ENCODE measurements at regions not wholly inside any gene's neighbourhood (a gene's known extent, or its start where the extent isn't known, plus 50 kb on each side); places are given as distances from the start of the nearest gene placed in this dataset.
"Not testable (repeated sequence)": the region's sequence is repeated elsewhere in the genome, so short reads cannot be mapped to it uniquely, and the experiment has no call there.

GRCh38 chr1:157335056-157335455 lies 196.9 kb upstream of the ETV3 start:
- no peak for DNase-seq
- no peaks in the 10 kb centered on the region for H3K36me3 ChIP-seq (ENCODE audit: low read depth, missing control alignments)
- no peak overlapping the region for H3K4me3 ChIP-seq
- 76 to 82% methylated on average over 2 of the region's 2 CpGs for WGBS, 2 donors
- no peaks in the 10 kb centered on the region for H3K4me1 ChIP-seq
- H3K27me3 ChIP-seq: no peaks in the 10 kb centered on the region
- no peaks in the 10 kb centered on the region for H3K9me3 ChIP-seq
- intact Hi-C loops (cut with DNase I; ENCODE audit: low total_unique reads): no loop called here
- no peak overlapping the region for H3K27ac ChIP-seq
- TF ChIP-seq POLR2A (IDR thresholded peaks at IDR 0.05): no peak
- TF ChIP-seq, protein P1, sequence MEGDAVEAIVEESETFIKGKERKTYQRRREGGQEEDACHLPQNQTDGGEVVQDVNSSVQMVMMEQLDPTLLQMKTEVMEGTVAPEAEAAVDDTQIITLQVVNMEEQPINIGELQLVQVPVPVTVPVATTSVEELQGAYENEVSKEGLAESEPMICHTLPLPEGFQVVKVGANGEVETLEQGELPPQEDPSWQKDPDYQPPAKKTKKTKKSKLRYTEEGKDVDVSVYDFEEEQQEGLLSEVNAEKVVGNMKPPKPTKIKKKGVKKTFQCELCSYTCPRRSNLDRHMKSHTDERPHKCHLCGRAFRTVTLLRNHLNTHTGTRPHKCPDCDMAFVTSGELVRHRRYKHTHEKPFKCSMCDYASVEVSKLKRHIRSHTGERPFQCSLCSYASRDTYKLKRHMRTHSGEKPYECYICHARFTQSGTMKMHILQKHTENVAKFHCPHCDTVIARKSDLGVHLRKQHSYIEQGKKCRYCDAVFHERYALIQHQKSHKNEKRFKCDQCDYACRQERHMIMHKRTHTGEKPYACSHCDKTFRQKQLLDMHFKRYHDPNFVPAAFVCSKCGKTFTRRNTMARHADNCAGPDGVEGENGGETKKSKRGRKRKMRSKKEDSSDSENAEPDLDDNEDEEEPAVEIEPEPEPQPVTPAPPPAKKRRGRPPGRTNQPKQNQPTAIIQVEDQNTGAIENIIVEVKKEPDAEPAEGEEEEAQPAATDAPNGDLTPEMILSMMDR (IDR thresholded peaks at IDR 0.05): no peak

DNA sequence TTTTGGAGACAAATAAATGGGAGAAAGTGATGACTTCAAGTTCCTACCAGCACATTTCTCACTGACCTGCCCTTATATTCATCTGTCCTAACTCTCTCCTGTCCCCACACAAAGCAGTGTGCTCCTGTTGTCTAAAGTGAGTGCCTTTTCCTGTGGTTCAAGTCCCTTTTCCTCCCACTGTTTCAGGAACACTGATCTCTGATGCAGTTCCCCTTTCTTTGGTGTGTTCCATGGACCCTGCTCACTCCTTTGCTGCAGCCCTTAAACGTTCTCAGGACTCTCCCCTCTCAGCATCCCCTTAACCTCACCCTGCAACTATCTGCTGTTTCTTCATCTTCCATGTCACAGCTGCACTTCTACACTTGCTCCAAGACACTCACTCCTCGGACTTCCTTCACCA lies 195.8 kb upstream of the ETV3 start:
- intact Hi-C loops (cut with DNase I; ENCODE audit: low total_unique reads): no loop called here
- no peak for DNase-seq
- Histone ChIP-seq H3K36me3 (ENCODE audit: low read depth, missing control alignments) (no peaks in the 10 kb centered on the region), H3K4me3 (no peak overlapping the region), H3K4me1 (no peaks in the 10 kb centered on the region), H3K9me3 (no peaks in the 10 kb centered on the region), H3K27ac (no peak overlapping the region), H3K27me3 (no peaks in the 10 kb centered on the region)
- 64 to 69% methylated on average over 2 of the region's 2 CpGs for WGBS, 2 donors
- TF ChIP-seq, protein P1 (IDR thresholded peaks at IDR 0.05): no peak
- no peak for TF ChIP-seq POLR2A (IDR thresholded peaks at IDR 0.05)

DNA sequence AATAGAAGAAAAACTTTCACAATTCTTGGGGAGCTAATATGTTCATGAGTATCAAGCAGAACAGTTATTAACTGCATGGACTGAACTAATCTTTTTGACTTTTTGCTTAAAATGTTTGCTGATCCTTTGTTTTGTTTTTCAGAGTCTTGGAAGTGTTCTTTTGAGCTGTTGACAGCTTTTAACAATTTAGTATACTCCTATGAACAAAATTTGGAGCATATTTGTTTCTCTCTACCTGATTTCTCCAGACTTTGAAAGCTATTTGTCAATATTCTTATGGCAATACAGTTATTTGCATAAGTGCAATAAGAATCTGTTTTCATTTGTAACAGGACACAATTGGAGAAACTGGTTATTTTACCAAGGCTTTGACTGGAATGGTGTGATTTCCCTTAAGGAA lies 192.0 kb upstream of the ETV3 start:
- H3K4me3 ChIP-seq; DNase-seq; H3K9me3 ChIP-seq; H3K27ac ChIP-seq; H3K36me3 ChIP-seq (ENCODE audit: low read depth, missing control alignments); intact Hi-C loops (cut with DNase I; ENCODE audit: low total_unique reads); H3K4me1 ChIP-seq; H3K27me3 ChIP-seq: not testable (repeated sequence)

- H3K27me3 ChIP-seq; DNase-seq; H3K4me3 ChIP-seq; H3K36me3 ChIP-seq (ENCODE audit: low read depth, missing control alignments); intact Hi-C loops (cut with DNase I; ENCODE audit: low total_unique reads); H3K9me3 ChIP-seq; H3K4me1 ChIP-seq; H3K27ac ChIP-seq: not testable (repeated sequence)
Measured at GRCh38 chr1:157328120-157328519, 189.9 kb upstream of the ETV3 start.

DNA sequence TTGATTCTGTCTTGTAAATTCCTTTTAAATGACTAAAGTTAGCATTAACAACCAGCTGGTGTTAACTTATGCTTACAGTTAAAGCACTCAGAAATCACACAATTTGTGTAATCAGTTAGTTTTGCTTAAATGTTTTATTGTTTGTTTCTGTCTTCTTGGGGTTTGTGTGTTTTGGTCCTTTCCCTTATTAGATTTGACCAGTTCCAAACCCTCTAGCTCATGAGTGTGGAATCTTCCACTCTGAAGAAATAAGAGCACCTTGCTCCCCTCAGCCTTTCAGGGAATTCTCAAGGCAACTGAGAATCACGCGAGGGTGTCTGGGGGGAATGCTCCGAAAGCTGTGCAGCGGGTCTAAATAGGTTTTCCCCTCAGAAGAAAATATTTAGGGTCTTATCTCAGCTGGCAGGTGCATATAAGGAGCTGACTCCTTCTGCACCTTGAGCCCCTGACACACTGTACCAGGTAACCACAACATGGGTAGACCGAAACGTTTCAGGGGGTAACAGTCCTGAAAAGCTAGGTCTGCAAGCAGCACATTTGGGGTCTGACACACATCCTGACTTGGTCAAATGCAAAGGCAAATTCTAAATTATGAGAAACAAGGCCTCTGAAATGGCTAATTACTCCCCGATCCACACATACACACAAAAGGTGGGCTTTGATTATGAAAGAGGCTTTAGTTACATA lies 188.1 kb upstream of the ETV3 start:
- 70 to 72% methylated on average over 7 of the region's 7 CpGs for WGBS, 2 donors
- intact Hi-C loops (cut with DNase I; ENCODE audit: low total_unique reads): no loop called here
- no peak overlapping the region for H3K4me3 ChIP-seq
- H3K27ac ChIP-seq: no peak overlapping the region
- H3K36me3 ChIP-seq (ENCODE audit: low read depth, missing control alignments): no peaks in the 10 kb centered on the region
- no peak for DNase-seq
- no peaks in the 10 kb centered on the region for H3K27me3 ChIP-seq
- no peaks in the 10 kb centered on the region for H3K4me1 ChIP-seq
- no peak for TF ChIP-seq POLR2A (IDR thresholded peaks at IDR 0.05)
- TF ChIP-seq, protein P1 (IDR thresholded peaks at IDR 0.05): no peak
- H3K9me3 ChIP-seq: no peaks in the 10 kb centered on the region

GRCh38 chr1:157325220-157325619 lies 187.0 kb upstream of the ETV3 start:
- no peak overlapping the region for H3K27ac ChIP-seq
- no peak for DNase-seq
- H3K4me1 ChIP-seq: no peaks in the 10 kb centered on the region
- H3K9me3 ChIP-seq: no peaks in the 10 kb centered on the region
- H3K36me3 ChIP-seq (ENCODE audit: low read depth, missing control alignments): no peaks in the 10 kb centered on the region
- intact Hi-C loops (cut with DNase I; ENCODE audit: low total_unique reads): no loop called here
- H3K27me3 ChIP-seq: no peaks in the 10 kb centered on the region
- no peak overlapping the region for H3K4me3 ChIP-seq
- 40 to 67% methylated on average over 1 of the region's 1 CpG for WGBS, 2 donors
- no peak for TF ChIP-seq POLR2A (IDR thresholded peaks at IDR 0.05)
- TF ChIP-seq, protein P1 (IDR thresholded peaks at IDR 0.05): no peak

DNA sequence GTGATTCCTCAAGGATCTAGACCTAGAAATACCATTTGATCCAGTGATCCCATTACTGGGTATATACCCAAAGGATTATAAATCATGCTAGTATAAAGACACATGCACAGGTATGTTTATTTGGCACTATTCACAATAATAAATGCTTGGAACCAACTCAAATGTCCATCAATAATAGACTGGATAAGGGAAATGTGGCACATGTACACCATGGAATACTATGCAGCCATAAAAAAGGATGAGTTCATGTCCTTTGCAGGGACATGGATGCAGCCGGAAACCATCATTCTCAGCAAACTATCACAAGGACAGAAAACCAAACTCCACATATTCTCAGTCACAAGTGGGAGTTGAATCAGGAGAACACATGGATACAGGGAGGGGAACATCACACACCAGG lies 183.8 kb upstream of the ETV3 start:
- WGBS, 2 donors: 84 to 94% methylated on average over 1 of the region's 1 CpG
- H3K4me3 ChIP-seq; DNase-seq; H3K36me3 ChIP-seq (ENCODE audit: low read depth, missing control alignments); H3K27ac ChIP-seq; H3K4me1 ChIP-seq; H3K27me3 ChIP-seq; intact Hi-C loops (cut with DNase I; ENCODE audit: low total_unique reads); H3K9me3 ChIP-seq: not testable (repeated sequence)

Data from testis (tissue), 2 donors.